ENCODE measurements at regions not wholly inside any gene's neighbourhood (a gene's known extent, or its start where the extent isn't known, plus 50 kb on each side); places are given as distances from the start of the nearest gene placed in this dataset.

GRCh38 chr4:40687676-40688389, 58.2 kb upstream of the RBM47 start:
- DNase-seq (ENCODE audit: extremely low read depth in 1 of 4, low spot score in 3 of 4): no peak
- no TSS peak for BruUV-seq (replicated peaks)
- Histone ChIP-seq H3K9ac (ENCODE audit: insufficient read depth in 1 of 2, low read depth in 2 of 2, low read length in 2 of 2) (no peak overlapping the region), H4K20me1 (replicated peaks; ENCODE audit: control insufficient read depth, insufficient read depth, low read length) (0 out of 2 replicates have a peak, but pooled peaks cover 2% of the 10 kb centered on the region), H2AFZ (ENCODE audit: low read depth, low read length) (no peak overlapping the region), H3K27ac (ENCODE audit: extremely low read depth, low read depth, low read length) (no peak overlapping the region), H3K9me3 (replicated peaks; ENCODE audit: control insufficient read depth, insufficient read depth, low read depth, low read length) (no peaks in the 10 kb centered on the region), H3K36me3 (ENCODE audit: control insufficient read depth, insufficient read depth, low read length) (no peaks in the 10 kb centered on the region), H3K4me1 (replicated peaks in 1 of 2; ENCODE audit: control insufficient read depth in 2 of 2, insufficient read depth in 2 of 2, low read length in 2 of 2) (no peaks in the 10 kb centered on the region), H3K9me1 (ENCODE audit: control insufficient read depth, insufficient read depth, low read length) (no peaks in the 10 kb centered on the region), H3K27me3 (ENCODE audit: control insufficient read depth in 2 of 2, insufficient read depth in 2 of 2, low read length in 2 of 2) (peaks cover 3 to 9% of the 10 kb centered on the region in 2 experiments; a peak in 3 of 5 replicates), H3K79me2 (ENCODE audit: control insufficient read depth, insufficient read depth, low read length) (no peaks in the 10 kb centered on the region), H3K4me2 (ENCODE audit: insufficient read depth, low read length) (no peak overlapping the region), H3K4me3 (no peak overlapping the region)
- ATAC-seq: no peak
- TF ChIP-seq ZNF609 (CRISPR knock-in tag; IDR thresholded peaks at IDR 0.05; ENCODE audit: borderline replicate concordance) (no peak), TAF1 (IDR thresholded peaks at IDR 0.05; ENCODE audit: control insufficient read depth, extremely low read depth, insufficient read depth, low read length, severe bottlenecking) (no peak), ATF6 (CRISPR knock-in tag; IDR thresholded peaks at IDR 0.05) (no peak)
- in situ Hi-C loops (cut with MboI): no loop called here
- 3% methylated on average over 3 of the region's 3 CpGs for WGBS (ENCODE audit: insufficient coverage, low coverage, missing lambda C conversion rate)
- ChIA-PET CTCF (ENCODE audit: low intra/inter-chr PET ratio) (interaction anchor here (0.7 kb wide), 1 partner anchor 49 kb away, joined by 4 read pairs; no protein-coding TSS in a partner anchor), POLR2A (interaction anchor here (0.5 kb wide), 1 partner anchor 43 kb away, joined by 3 read pairs; no protein-coding TSS in a partner anchor)
- intact Hi-C loops (cut with micrococcal nuclease): no loop called here
- no peak for FAIRE-seq

All from K562 (cell line).